ENCODE measurements at regions not wholly inside any gene's neighbourhood (a gene's known extent, or its start where the extent isn't known, plus 50 kb on each side); places are given as distances from the start of the nearest gene placed in this dataset.

DNA sequence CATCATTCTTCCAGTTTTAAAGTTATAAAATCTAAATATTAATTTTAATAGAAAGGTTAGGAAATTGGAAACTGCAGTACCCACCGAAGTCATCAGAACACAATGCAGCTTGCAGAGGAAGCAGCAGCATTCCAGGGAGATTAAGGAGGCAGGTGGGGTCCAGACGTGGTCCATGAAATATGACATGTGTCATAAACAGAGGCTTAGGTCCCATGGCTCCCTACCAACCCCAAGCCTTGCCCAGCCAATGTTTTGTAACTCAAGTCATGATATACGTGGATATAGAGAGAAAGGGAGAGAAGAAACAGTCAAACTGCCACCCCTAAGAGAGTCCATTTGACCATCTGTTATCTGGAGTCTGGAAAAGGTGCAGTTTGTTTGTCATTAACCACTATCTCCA, 670.0 kb downstream of the TOX3 start:
- peak overlapping the region; percentile 75 for H2AK9ac ChIP-seq (replicated peaks; ENCODE audit: low read depth, low read length, poor library complexity)
- H3K27me3 ChIP-seq (ENCODE audit: control insufficient read depth, insufficient read depth, low read length) = no peaks in the 10 kb centered on the region
- H3K36me3 ChIP-seq (ENCODE audit: control insufficient read depth, insufficient read depth, low read length) = no peaks in the 10 kb centered on the region
- H3K18ac ChIP-seq (ENCODE audit: low read depth, low read length) = peak overlapping the region; percentile 98
- H2BK120ac ChIP-seq (ENCODE audit: low read depth, low read length) = peak overlapping the region; percentile 100
- TF ChIP-seq RFX5 (IDR thresholded peaks at IDR 0.05; ENCODE audit: low read depth, low read length) (no peak), MAZ (IDR thresholded peaks at IDR 0.05; ENCODE audit: borderline replicate concordance, low read depth, low read length) (no peak), USF2 (IDR thresholded peaks at IDR 0.05; ENCODE audit: low read depth, low read length) (no peak), RCOR1 (IDR thresholded peaks at IDR 0.05; ENCODE audit: insufficient replicate concordance, low read length) (no peak), SMC3 (IDR thresholded peaks at IDR 0.05; ENCODE audit: low read depth, low read length) (no peak), NFE2L2 (IDR thresholded peaks at IDR 0.05; ENCODE audit: low read depth, low read length) (no peak), FOS (IDR thresholded peaks at IDR 0.05; ENCODE audit: low read depth, low read length) (no peak), POLR2A (IDR thresholded peaks at IDR 0.05; ENCODE audit: low read depth, low read length) (no peak), CEBPB (IDR thresholded peaks at IDR 0.05; ENCODE audit: low read depth, low read length) (no peak), MXI1 (IDR thresholded peaks at IDR 0.05; ENCODE audit: borderline replicate concordance, low read depth, low read length) (no peak), RAD21 (IDR thresholded peaks at IDR 0.05; ENCODE audit: low read length) (no peak), CHD1 (IDR thresholded peaks at IDR 0.05; ENCODE audit: low read depth, low read length) (no peak), MAFK (IDR thresholded peaks at IDR 0.05; ENCODE audit: low read depth, low read length) (no peak), BHLHE40 (IDR thresholded peaks at IDR 0.05; ENCODE audit: low read depth, low read length) (no peak)
- TF ChIP-seq, protein P1, sequence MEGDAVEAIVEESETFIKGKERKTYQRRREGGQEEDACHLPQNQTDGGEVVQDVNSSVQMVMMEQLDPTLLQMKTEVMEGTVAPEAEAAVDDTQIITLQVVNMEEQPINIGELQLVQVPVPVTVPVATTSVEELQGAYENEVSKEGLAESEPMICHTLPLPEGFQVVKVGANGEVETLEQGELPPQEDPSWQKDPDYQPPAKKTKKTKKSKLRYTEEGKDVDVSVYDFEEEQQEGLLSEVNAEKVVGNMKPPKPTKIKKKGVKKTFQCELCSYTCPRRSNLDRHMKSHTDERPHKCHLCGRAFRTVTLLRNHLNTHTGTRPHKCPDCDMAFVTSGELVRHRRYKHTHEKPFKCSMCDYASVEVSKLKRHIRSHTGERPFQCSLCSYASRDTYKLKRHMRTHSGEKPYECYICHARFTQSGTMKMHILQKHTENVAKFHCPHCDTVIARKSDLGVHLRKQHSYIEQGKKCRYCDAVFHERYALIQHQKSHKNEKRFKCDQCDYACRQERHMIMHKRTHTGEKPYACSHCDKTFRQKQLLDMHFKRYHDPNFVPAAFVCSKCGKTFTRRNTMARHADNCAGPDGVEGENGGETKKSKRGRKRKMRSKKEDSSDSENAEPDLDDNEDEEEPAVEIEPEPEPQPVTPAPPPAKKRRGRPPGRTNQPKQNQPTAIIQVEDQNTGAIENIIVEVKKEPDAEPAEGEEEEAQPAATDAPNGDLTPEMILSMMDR (conservative IDR thresholded peaks at IDR 0.05; ENCODE audit: low read depth, low read length) = no peak
- TF ChIP-seq, protein P2, sequence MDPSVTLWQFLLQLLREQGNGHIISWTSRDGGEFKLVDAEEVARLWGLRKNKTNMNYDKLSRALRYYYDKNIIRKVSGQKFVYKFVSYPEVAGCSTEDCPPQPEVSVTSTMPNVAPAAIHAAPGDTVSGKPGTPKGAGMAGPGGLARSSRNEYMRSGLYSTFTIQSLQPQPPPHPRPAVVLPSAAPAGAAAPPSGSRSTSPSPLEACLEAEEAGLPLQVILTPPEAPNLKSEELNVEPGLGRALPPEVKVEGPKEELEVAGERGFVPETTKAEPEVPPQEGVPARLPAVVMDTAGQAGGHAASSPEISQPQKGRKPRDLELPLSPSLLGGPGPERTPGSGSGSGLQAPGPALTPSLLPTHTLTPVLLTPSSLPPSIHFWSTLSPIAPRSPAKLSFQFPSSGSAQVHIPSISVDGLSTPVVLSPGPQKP (IDR thresholded peaks at IDR 0.05; ENCODE audit: borderline replicate concordance, low read depth, low read length) = no peak
- peak overlapping the region; percentile 25; the same call in 1 of the 2 replicates for H3K4me2 ChIP-seq (ENCODE audit: low read depth, low read length)
- no peaks in the 10 kb centered on the region for H4K20me1 ChIP-seq (ENCODE audit: insufficient read depth, low read length)
- no CpG with 5 or more reads among the region's 3 CpGs for WGBS, 2 experiments (ENCODE audit: extremely low coverage in 2 of 2, insufficient read length in 1 of 2)
- H4K5ac ChIP-seq (ENCODE audit: low read depth, low read length) = peak overlapping the region; percentile 98
- dilution Hi-C loops (cut with HindIII; ENCODE audit: low sequenced_read_pairs, unreplicated experiment) (no loop called here), intact Hi-C loops (cut with micrococcal nuclease) (no loop called here), in situ Hi-C loops (cut with MboI; ENCODE audit: low sequenced_read_pairs) (loop anchor here (25.0 kb wide), 1 partner anchor 1185 kb away; the partner anchor contains the start of genes CHD9 and CHD9NB)
- peak overlapping the region; percentile 93 for H3K56ac ChIP-seq (ENCODE audit: extremely low read depth, insufficient read depth, low read length)
- H3K79me1 ChIP-seq (ENCODE audit: low read depth in 1 of 2, low read length in 2 of 2) = peaks cover 0 to 18% of the 10 kb centered on the region in 2 experiments; a peak in 1 of 4 replicates
- peaks cover 28% of the 10 kb centered on the region for H3K9me1 ChIP-seq (ENCODE audit: insufficient read depth, low read length)
- BruUV-seq (replicated peaks) = no TSS peak
- H3K9me3 ChIP-seq (ENCODE audit: control insufficient read depth, insufficient read depth, low read length) = no peaks in the 10 kb centered on the region
- H2AK5ac ChIP-seq (ENCODE audit: low read depth, low read length) = peak overlapping the region; percentile 99
- ChIA-PET POLR2A (ENCODE audit: unreplicated experiment) (interaction anchor here (0.5 kb wide), 1 partner anchor 1040 kb away, joined by 3 read pairs; no protein-coding TSS in a partner anchor), CTCF (interaction anchor here (0.8 to 2.0 kb wide), 4 partner anchors 23 to 94 kb away, joined by 3 to 5 read pairs (median 4); no protein-coding TSS in a partner anchor)
- peak; percentile 83 for DNase-seq
- H3K4me1 ChIP-seq (ENCODE audit: control insufficient read depth, insufficient read depth, low read length) = peaks cover 38% of the 10 kb centered on the region
- H3K14ac ChIP-seq (replicated peaks; ENCODE audit: low read depth, low read length) = peak overlapping the region; percentile 99
- peak overlapping the region; percentile 98; the same call in 2 of the 3 replicates for H2BK15ac ChIP-seq (ENCODE audit: low read depth, low read length)
- peak; percentile 26 for ATAC-seq (ENCODE audit: low read depth)
- H3K4ac ChIP-seq (ENCODE audit: low read depth, low read length) = peak overlapping the region; percentile 100
- peak overlapping the region; percentile 99 for H2BK5ac ChIP-seq (ENCODE audit: low read depth, low read length, poor library complexity, severe bottlenecking)
- peak overlapping the region; percentile 100 for H3K23ac ChIP-seq (ENCODE audit: low read depth, low read length)
- peak overlapping the region; percentile 73 for H2AFZ ChIP-seq (replicated peaks; ENCODE audit: low read length, poor library complexity)
- peak overlapping the region; percentile 11; the same call in 1 of the 2 replicates for H3K9ac ChIP-seq (ENCODE audit: low read depth, low read length)
- peak overlapping the region; percentile 89 to 97 for H4K8ac ChIP-seq (ENCODE audit: low read depth in 2 of 2, low read length in 2 of 2)
- H3K27ac ChIP-seq (ENCODE audit: insufficient read depth, low read length) = peak overlapping the region; percentile 92
- H2BK20ac ChIP-seq (ENCODE audit: low read depth, low read length) = peak overlapping the region; percentile 99
- H4K91ac ChIP-seq (ENCODE audit: insufficient read depth, low read depth, low read length) = peak overlapping the region; percentile 99
- H3K4me3 ChIP-seq (ENCODE audit: insufficient read depth, low read depth, low read length) = no peak overlapping the region

All from IMR-90 (cell line).